Tongue (tissue), 1 donor: ENCODE measurements at regions not wholly inside any gene's neighbourhood (a gene's known extent, or its start where the extent isn't known, plus 50 kb on each side); places are given as distances from the start of the nearest gene placed in this dataset.
A peak's percentile ranks its signal among the peaks of the same experiment; 100 is the strongest.

Source experiments
- DNase-seq: peaks from one replicate; pipeline ENCODE4 v3.0.0-alpha.2; 2015

DNA sequence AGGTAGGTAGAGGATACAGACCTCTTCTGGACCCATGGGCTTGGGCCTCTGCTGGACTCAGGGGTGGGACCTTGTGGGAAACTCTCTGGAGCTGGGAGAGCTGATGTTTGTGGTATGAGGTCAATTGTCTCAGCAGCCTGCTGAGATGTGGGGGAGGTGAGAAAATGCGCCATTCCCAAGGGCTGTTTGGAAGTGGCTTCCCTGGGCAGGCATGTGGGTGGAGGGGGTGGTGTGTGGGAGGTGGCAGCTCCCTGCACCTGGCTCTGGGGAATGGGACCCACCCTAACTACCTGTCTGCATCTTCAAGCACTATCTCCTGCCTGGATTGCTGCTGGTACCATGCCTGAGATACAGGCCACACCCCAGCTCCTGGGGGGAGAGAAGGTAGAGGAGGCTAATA is 97.4 kb upstream of the THY1 start:
- DNase-seq: no peak

- DNase-seq: no peak
Measured at GRCh38 chr11:119519796-119520195, 96.8 kb upstream of the THY1 start.

DNA sequence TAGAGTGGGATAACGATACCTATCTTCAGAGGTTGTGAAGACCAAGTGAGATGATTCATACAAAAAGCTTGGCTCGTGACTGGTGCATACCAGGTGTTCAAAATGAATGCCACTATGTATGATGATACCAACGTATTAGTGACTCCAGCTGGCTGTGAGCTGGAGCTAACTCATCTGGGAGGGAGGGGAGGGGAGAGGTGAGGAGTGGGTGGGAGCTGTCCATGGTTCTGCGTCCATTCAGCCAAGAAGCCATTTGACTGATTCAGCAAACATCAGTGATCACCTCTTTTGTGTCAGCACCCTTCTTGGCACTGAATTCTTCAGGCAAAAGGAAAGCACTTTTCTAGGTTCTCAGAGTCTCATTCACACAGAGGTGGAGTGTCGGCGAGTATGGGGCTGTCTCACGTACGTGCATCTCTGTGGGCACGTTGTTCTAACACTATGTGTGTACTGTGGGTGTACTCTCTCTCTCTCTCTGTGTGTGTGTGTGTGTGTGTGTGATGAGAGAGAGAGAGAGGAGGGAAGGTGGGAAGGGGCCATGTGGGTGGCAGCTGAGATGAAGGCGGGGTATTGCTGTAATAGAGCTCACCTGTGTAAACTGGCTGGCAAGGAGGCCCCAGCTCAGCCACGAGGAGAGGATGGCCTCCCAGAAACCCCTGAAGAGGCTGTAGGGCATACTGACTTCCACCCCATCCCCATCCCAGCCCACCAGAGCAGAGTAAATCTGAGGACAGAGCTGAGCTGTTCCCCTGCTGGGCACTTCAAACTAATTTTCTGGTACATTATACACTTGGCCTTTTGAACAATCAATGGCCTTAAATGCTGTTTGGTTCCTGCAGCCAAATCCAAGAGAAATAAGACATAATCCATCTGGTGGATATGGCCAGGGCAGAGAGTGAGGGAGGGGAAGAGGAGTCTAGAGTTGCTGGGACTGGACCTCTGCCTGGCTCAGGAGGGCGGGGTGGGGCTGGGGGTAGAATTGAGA is 96.1 kb upstream of the THY1 start:
- peak; percentile 89 for DNase-seq

DNA sequence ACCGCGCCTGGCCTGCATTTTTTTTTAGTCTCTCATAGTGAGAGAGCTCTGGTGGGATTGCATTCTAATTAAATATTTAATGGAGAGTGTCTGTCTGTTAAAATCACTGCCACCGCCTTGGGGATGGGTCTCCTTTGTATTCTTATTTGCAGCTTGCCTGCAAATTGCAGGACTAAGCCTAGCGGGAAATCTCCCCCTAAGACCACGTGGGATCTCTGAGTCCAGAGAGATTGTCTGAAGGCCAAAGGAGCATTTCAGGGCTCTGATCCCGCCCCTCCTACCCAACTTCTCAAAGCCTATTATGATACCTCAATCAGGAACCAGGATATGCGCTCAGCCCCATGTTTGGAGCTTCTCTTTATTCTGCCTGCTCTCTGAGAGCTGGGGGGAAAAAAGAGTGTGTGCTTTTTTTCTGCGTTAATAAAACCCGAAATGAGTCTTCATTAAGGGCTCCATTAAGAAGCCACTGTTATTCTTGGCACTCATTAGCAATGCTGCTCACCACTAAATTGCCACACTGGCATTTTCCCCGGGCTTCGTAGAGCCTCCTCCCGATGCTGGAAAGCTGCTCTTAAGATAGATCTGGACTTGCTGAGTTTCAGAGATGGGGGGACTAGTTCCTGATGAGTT is 92.9 kb upstream of the THY1 start:
- DNase-seq: no peak

GRCh38 chr11:119513806-119514170 is 90.8 kb upstream of the THY1 start:
- peak; percentile 63 for DNase-seq

GRCh38 chr11:119513131-119513805 is 90.3 kb upstream of the THY1 start:
- peak; percentile 33 for DNase-seq

- DNase-seq: no peak
Measured at GRCh38 chr11:119512369-119512768, 89.4 kb upstream of the THY1 start.

DNA sequence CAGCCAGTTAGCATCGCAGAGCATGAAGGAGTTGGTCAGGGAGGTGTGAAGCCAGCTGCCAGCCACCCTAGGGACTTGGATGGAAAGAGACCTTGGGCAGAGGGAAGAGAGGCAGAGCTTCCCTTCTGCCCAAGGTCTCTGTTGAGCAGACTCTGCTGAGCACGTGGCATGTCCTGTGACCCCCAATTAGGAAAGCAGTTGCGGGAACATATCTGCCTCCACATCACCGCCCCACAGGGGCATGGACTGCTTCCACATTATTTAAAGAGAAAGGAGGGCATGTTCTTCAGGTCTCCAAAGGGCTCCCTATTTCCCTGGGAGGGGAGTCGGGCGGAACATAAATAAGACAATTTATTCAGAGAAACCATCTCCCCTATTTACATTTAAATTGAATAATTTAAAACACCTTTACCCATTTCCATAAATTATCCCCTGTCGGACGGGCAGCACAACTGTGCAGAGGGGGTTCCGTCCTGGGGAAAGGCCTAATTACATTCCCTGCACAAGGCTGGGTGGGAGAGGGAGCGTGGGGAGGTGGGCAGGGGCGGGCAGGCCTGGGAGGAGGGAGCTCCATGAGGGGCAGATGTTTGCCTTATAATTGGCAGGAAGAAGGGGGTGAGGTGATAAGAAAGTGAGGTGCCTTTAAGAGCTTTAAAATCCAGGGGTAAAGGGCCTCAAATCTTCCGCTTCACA is 88.8 kb upstream of the THY1 start:
- DNase-seq: no peak

- DNase-seq: peak; percentile 95
Measured at GRCh38 chr11:119509969-119510401, 87.0 kb upstream of the THY1 start.

GRCh38 chr11:119509282-119509841 is 86.4 kb upstream of the THY1 start:
- DNase-seq: no peak

DNA sequence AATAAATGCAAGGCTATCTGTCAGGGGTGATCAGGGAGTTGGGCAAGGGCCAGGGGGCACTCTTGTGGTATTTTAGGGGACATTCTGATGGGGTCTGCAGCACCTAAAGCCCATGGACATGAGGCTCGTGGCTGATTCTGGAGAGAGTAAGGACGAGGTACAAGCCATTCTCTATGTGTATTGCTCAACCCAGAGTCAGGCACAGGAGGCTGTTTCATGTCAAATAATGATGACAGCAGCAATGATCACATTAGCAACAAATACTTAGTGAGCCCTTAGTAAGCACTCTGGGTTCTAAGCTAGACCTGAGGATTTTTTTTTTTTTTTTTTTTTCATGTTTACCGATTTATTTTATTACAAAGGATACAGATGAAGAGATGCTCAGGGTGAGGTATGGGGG is 83.5 kb upstream of the THY1 start:
- peak; percentile 35 for DNase-seq

DNA sequence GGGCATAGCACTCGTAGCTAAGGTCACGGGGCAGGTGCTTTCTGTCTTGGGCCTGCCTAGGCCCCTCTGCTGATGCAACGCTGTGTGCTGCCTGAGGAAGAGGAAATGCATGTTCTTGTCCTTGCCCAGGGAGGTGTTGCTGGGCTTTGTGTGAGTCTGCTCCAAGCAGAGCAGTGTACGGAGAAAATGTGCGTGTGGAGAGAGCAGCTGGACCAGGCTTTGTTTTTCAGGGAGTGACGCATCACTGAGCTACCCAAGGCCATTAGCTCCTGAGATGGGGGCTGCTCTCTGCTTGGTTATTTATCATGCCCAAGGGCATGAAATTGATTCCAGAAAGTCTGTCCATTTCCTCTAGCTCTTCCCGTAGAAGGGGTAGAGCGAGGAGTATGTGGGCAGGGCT is 82.9 kb upstream of the THY1 start:
- DNase-seq: peak; percentile 77

DNA sequence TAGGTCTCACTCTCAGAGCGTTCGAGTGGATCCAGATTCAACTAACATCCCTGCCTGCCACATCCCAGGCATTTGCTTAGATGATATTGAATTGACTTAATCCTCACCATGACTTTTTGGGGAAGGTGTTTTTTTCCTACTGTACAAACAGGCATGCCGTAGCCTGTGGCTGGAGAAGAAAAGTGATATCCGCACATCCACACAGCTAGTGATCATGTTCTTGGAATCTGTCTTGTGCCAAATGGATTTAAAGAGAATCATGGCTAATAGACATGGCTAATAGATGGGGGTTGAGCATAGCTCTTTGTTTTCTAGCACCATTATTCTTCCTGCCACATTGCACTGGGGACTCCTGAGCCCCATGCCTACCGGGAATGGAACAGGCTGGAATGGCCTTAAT is 82.1 kb upstream of the THY1 start:
- DNase-seq: peak; percentile 55

GRCh38 chr11:119504371-119504770 is 81.4 kb upstream of the THY1 start:
- DNase-seq: no peak

DNA sequence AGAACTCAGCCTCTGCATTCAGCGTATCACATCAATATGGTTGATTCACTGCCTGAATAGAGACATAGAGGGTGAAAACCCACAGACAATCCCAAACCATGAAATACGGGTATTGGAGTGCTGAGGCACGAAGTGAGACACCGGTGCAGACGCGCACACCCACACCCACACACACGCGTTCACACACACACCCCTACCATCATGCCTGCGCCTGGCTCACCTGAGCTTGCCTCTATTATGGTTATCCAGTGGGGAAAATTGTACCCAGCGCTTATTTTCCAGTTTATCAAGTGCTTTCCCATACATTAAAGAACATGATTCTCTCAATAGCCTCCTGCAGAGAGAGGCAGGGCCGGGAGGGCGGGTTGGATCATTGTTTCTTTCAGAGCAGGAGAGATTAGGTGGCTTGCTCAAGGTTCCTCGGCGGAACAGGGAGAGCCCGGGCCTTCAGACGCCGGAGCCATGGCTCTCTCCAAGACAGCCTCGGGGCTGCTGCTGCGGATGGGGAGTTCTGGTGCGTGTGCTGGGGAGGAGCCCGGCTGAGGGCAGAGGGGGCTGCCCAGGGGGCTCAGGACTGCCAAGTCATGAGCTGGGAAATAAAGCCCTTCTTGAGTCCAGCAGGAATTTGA is 78.9 kb upstream of the THY1 start:
- DNase-seq: no peak

- DNase-seq: no peak
Measured at GRCh38 chr11:119497717-119498116, 74.7 kb upstream of the THY1 start.

GRCh38 chr11:119496997-119497396 is 74.0 kb upstream of the THY1 start:
- DNase-seq: no peak

GRCh38 chr11:119496469-119496868 is 73.5 kb upstream of the THY1 start:
- DNase-seq: no peak

DNA sequence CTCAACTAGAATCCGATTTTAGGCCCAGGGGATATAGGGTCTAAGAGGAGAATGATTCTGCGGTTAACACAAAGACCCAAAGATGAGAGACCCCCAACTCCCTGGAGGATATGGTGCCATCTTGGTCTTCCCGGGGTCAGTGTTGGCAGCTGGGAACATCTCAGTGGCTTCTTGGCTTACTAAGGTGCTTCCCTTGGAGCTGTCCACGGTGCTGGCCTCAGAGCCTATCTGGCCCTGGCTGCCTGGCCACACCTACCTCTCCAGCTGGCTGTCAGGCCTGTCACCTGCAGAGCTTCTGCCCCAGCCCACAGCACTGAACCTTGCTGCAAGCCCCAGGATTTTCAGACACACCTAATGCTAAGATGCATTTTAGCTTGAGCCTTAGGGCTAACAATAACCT is 70.7 kb upstream of the THY1 start:
- DNase-seq: peak; percentile 66

DNA sequence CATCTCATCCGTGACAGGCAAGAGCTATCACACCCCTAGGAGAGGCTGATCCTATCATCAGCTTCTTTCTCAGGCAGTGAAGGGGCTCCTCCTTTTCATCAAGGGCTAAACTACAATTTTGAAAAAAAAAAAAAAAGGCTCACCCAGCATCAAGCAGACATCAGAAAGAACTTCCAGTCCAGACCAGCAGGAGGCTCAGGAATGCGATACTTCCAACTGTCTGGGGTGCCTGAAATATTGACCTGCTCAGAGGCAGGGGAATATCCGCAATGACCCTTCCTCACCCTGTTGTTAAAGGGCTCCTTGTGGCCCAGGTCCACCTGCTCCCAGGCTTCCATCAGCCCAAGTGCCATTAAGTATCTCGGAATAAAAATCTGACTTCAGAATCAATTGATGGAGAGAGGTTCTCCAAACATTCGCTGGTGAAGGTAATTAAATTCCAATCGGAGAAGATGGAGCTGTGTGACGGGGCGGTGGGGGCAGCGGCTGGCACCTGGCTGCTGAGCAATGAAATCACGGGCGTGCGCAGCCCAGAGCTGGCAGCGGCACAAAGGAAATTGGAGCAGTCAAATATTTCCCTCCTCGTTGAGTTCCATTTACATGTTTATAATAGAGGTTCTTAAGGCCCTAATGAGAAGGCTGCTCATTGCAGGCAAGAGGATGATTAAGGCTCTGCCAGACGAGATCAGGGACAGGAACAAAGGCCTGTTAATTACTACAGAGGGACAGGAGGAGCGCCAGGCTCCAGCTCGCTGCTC is 69.0 kb upstream of the THY1 start:
- DNase-seq: no peak
